Ecto neural progenitor cell (in vitro differentiated cells): ENCODE measurements at regions not wholly inside any gene's neighbourhood (a gene's known extent, or its start where the extent isn't known, plus 50 kb on each side); places are given as distances from the start of the nearest gene placed in this dataset.

Experiments used
- DNase-seq: peaks from one replicate; pipeline ENCODE4 v3.0.0-alpha.2; 2018; ENCODE audit warnings: low spot score

GRCh38 chr19:32208060-32208459 lies 137.3 kb upstream of the ZNF507 start:
- DNase-seq: no peak

- DNase-seq: no peak
Measured at GRCh38 chr19:32219392-32219791, 126.0 kb upstream of the ZNF507 start.

DNA sequence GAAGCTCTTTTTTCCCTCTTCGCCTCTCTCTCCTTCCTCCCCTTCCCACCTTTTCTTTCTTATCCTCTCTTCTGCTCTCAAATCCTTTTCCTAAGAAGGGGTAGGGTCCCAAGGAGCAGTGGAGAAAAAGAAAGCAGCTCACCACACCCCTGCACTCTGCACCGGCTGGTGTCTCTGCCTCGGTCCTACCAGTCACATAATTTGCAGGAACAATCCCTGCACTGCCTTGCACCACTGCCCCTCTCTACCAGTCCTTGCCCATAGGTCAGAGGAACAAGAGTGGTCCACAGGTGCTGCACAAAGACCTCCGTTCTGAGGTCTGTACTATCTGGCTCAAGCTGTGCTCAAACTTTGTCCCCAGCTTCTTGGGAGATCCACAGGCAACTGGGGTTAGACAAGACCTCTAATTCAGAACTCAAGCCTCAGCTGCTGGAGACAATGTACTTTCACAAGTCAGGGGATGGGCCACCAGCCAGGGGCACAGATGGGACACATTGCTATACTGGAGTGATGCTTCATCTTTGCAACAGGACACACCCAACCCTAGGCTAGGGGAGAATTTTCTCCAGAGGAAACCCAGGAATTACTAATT lies 125.4 kb upstream of the ZNF507 start:
- DNase-seq: peak; percentile 29

DNA sequence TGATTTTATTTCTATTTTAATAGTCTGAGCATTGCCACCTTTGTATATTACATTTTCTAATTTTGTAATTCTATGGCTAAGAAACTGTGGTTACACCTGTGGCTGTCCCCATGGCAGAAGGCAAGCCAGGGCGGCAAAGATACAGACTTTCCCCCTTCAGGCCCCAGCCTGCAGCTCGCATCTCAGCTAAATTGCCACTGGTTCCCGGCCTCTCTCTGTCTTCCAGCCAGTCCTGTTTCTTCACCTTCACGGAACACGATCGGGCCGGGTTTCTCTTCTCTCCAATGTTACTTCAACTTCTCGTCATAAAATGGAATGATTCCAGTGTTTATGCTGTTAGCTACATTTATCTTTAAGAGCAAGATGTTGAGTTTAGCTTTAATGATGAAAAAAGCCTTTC lies 124.5 kb upstream of the ZNF507 start:
- peak; percentile 7 for DNase-seq

GRCh38 chr19:32222556-32222955 lies 122.9 kb upstream of the ZNF507 start:
- peak; percentile 14 for DNase-seq

- DNase-seq: no peak
Measured at GRCh38 chr19:32223106-32223505, 122.3 kb upstream of the ZNF507 start.

GRCh38 chr19:32223595-32224370 lies 121.6 kb upstream of the ZNF507 start:
- DNase-seq: no peak

DNA sequence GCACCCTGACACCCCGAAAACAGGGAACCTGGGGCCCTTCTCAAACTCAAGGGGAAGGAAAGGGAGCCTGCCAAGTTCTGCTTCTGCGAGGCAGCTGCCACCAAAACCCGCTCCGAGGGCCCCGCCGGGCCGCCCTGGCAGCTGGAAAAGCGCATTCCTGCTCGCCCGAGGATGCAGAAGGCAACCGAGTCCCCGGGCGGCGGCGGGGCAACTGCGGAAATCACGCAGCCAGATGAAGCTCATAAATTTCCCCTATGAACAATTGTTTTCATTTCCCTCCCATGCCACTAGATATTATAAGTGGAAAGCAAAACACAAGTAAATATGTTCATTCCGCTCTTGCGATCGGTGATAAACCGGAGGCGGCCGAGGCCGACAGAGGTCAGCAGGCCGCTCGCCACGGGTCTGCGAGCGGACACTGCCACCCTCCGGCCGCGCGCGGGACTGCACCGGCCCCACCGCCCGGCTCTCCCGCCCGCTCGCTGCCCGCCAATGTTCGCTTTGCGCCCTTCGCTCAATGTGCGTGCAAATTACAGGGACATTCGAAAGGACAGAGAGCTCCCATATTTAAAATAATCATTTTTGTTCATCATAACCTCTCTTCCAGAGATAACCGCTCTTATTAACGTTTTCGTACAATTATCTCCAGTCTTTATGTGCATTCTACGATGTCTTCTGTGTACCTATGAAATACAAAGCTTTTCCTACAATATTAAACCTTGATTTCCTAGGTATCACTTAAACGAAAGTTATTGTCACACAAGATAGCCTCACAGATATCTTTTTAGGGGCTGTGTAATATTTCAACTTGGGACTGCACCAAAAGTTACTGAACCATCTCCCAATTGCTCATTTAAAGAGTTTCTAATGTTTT lies 120.8 kb upstream of the ZNF507 start:
- peak; percentile 79 for DNase-seq

DNA sequence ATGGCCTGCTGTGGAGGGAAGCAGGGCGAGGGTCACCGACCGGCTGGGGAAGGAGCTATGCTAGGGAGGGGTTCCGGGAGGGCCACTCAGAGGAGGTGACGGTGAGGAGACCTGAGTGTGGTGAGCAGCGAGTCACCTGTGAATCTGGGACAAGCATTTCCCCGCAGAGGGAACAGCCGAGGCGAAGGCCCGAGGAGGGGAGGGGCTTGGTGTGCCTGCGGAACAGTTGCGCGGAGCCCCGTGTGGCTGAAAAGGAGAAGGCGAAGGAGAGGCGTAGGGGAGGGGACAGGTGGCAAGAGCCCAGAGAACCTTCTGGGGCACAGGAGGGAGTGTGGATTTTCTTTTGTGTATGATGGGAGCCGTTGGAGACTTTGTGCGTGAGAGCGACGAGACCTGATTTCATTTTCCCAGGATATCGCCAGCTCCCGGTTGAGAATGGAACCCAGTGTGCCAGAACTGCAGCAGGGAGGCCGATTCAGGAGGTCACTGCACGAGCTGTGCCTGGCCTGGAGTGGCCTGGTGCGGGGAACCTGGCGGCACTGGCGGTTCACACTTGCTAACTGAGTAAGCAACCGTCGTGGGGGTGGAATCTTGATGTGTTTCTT lies 117.7 kb upstream of the ZNF507 start:
- no peak for DNase-seq

- DNase-seq: no peak
Measured at GRCh38 chr19:32230441-32230840, 115.0 kb upstream of the ZNF507 start.

DNA sequence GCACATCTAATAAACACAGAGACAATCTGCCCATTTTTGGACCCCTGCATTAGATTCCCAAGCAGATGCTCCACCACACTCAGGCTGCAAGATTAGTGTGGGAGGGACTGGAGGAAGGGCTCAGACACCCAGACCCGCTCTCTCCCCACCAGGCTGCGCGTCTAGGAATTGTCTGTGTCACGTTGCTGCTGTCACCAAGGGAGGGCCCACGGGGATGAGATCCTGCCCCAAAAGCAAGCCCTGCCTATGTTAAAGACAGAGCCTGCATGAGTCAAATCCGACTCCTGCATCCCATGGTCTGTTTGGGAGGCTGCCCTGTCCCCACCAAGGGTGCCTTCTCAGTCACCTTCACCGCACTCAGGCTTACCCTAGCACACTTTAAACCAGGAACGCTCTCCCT lies 114.4 kb upstream of the ZNF507 start:
- DNase-seq: no peak

GRCh38 chr19:32231691-32232090 lies 113.7 kb upstream of the ZNF507 start:
- DNase-seq: no peak

DNA sequence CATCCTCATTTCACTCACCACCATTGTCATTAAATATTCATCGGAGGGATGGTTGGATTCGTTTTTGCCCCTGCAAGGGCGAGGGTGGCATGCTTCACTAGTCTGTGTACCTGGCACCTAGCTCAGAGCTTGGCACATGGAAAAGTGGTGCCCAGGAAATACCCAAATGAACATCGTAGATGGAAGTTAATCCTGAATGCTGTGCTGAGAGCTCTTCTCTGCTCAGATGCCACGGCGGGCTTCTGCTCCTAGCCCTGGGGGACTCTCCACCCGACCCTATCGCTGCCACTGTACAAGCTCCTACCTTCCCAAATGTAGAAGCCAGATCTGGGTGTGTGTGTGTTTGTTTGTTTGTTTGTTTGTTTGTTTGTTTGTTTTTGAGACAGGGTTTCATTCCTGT lies 113.0 kb upstream of the ZNF507 start:
- no peak for DNase-seq

DNA sequence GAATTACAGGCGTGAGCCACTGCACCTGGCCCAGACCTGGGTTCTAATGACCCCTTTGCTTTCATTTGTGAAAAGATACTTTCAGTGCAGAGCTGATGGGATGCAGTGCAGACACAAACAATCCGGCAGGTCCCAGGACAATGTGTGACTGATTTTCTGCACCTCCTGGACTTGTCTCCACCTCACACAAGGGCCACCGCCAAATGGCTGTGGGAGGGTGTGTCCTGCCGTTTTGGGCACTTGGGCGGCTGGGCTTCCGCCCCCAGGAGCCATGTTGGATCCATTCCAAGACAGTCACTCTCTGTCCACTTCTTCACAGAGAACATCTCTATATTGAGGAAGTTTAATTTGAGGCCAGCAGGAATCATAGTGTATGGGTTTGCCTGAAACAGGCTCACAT lies 112.3 kb upstream of the ZNF507 start:
- no peak for DNase-seq

DNA sequence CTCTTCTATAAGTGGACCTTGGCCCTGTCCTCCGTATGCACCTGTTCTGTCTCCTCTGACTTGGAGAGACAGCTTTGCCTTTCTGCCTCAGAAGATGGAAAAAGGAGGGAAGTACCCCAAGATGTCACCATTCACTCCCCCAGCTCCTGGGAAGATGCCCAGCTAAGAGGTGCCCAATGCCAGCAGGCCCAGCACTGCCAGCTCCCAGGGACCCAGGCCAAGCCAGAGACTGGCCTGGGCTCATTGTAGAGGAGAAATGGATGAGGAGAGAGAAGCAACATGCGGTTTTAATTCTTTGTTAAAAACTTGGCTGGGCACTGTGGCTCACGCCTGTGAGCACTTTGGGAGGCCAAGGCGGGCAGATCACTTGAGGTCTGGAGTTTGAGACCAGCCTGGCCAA lies 111.5 kb upstream of the ZNF507 start:
- DNase-seq: no peak

GRCh38 chr19:32234663-32235217 lies 110.7 kb upstream of the ZNF507 start:
- DNase-seq: no peak

DNA sequence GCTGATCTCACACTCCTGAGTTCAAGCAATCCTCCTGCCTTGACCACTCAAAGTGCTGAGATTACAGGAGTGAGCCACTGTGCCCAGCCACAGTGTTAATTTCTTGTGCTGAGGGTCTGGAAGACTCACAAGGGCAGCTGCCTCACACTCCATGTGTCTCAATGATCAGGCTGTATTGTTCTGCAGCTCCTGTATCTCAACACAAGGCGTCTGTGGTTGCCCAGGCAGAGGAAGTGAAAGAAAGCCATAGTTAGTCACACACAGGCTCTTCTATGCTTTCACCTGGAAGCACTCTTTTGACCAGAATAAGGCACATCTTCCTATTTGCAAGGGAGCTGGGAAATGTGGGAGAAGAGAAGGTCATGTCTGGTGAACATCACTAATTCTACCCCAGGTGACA lies 107.3 kb upstream of the ZNF507 start:
- no peak for DNase-seq

- no peak for DNase-seq
Measured at GRCh38 chr19:32240316-32240715, 105.1 kb upstream of the ZNF507 start.

DNA sequence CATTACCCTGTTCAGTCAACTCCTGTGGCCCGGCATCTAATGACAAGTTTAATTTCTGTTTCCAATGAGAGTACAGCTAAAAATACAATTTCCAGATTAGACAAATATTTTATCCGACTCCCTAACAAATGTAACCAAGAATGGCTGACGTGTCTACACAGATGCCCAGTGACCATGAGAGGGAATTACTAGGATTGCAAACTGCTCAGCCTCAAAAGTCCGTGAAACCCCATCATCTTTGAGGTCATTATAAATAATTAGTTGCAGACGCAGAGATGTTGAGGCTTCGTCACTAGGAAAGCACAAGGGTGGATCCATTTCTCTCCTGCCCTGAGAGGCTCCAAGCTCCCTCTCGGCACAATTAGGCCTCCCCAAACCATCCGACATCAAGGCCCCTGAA lies 104.1 kb upstream of the ZNF507 start:
- no peak for DNase-seq

GRCh38 chr19:32241932-32242710 lies 103.3 kb upstream of the ZNF507 start:
- DNase-seq: no peak

DNA sequence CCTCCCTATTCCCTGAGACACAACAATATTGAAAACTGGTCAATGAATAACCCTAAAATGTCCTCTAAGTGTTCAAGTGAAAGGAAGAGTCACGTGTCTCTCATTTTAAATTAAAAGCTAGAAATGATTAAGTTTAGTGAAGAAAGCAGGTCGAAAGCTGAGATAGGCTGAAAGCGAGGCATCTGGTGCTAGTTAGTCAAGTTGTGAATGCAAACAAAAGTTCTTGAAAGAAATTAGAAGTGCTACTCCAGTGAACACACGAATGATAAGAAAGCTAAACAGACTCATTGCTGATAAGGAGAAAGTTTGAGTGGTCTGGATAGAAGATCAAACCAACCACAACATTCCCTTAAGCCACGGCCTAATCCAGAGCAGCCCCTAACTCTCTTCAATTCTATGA lies 99.4 kb upstream of the ZNF507 start:
- no peak for DNase-seq
